ENCODE measurements at regions not wholly inside any gene's neighbourhood (a gene's known extent, or its start where the extent isn't known, plus 50 kb on each side); places are given as distances from the start of the nearest gene placed in this dataset.
A peak's percentile ranks its signal among the peaks of the same experiment; 100 is the strongest.

DNA sequence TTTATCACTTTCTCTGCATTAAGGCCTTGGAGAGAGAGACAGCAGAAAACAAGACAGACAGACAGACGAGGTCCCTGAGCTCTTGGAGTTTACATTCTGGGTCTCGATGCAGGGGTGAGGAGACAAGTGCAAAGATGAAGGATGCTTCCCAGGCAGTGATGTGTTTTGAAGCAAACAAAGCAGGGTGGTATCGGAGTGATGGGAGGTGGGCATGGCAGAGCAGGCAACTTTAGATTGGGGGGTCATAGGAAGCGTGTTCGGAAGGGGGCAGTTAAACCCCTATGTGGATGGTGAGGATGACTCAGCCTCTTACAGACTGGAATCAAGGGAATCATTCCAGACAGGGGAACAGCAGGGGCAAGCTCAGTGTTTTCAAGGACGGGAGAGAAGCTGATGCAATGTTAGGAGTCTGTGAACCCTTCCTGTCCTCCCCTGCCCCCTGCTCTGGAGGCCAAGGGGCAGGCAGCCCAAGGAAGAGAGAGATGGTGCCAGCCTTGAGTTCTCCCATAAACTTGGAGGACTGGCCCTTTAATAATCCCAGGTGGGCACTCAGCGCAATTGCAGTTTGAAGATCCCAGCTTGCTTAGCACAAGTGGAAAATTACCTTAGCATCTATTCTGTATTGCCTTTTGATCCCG lies 180.2 kb downstream of the CHST1 start:
- Mint-ChIP-seq H3K36me3 (ENCODE audit: low read depth) (no peaks in the 10 kb centered on the region), H3K4me1 (peaks cover 30% of the 10 kb centered on the region), H3K27ac (no peak overlapping the region), H3K9me3 (no peaks in the 10 kb centered on the region), H3K27me3 (ENCODE audit: low read depth, poor library complexity) (peaks cover 22% of the 10 kb centered on the region), H3K4me3 (no peak overlapping the region)
- TF ChIP-seq, protein P1, sequence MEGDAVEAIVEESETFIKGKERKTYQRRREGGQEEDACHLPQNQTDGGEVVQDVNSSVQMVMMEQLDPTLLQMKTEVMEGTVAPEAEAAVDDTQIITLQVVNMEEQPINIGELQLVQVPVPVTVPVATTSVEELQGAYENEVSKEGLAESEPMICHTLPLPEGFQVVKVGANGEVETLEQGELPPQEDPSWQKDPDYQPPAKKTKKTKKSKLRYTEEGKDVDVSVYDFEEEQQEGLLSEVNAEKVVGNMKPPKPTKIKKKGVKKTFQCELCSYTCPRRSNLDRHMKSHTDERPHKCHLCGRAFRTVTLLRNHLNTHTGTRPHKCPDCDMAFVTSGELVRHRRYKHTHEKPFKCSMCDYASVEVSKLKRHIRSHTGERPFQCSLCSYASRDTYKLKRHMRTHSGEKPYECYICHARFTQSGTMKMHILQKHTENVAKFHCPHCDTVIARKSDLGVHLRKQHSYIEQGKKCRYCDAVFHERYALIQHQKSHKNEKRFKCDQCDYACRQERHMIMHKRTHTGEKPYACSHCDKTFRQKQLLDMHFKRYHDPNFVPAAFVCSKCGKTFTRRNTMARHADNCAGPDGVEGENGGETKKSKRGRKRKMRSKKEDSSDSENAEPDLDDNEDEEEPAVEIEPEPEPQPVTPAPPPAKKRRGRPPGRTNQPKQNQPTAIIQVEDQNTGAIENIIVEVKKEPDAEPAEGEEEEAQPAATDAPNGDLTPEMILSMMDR (IDR thresholded peaks at IDR 0.05), result no peak
- DNase-seq, result no peak

DNA sequence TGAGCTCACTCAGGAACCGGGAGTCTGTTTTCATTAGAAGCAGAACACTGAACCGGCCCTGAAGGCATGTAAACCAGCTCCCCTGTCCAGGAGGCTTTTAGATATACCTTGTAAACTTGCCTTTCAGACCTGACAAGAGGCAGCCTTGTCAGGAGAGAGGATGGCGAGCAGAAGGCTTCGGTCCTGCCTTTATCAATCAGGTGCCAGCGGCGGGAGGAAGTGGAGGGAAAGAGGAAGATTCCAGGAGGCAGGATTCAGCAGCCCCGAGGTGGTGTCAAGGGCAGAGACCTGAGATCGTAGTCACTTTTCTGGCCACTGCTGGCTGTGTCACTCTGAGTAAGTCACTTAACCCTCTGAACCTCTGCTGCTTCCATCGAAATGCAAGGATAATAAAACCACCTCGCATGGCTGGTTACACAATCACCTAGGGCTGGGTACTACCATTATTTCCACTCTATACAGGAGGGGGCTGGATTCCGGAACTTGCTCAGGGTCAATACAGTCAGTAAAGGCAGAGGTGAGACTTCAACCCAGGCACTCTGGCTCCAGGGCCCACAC lies 181.0 kb downstream of the CHST1 start:
- Mint-ChIP-seq H3K27me3 (ENCODE audit: low read depth, poor library complexity) (peaks cover 27% of the 10 kb centered on the region), H3K4me1 (peaks cover 30% of the 10 kb centered on the region), H3K9me3 (no peaks in the 10 kb centered on the region), H3K4me3 (no peak overlapping the region), H3K36me3 (ENCODE audit: low read depth) (no peaks in the 10 kb centered on the region), H3K27ac (peak overlapping the region; percentile 13)
- DNase-seq, result no peak
- TF ChIP-seq, protein P1 (IDR thresholded peaks at IDR 0.05), result no peak

DNA sequence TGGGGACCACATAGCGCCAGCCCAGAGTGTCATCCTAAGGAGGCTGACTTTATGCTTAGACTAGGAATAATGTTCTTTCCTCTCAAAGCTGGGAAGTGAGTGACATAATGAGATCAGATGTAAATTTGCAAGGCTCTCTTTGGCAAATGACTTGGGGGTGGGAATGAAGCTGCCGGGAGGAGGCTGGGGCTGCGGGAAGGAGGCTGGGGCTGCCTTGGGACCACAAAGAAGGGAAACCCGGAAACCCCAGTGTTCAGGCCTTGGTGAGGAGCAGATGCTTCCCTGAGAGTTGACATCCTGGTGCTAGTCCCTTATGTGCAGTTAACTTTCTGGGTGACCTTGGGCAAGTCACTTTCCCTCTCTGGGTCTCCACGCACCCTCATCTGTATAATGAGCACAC lies 182.0 kb downstream of the CHST1 start:
- no peaks in the 10 kb centered on the region for H3K36me3 Mint-ChIP-seq (ENCODE audit: low read depth)
- H3K4me3 Mint-ChIP-seq, result no peak overlapping the region
- H3K4me1 Mint-ChIP-seq, result peaks cover 30% of the 10 kb centered on the region
- H3K27ac Mint-ChIP-seq, result no peak overlapping the region
- DNase-seq, result no peak
- TF ChIP-seq, protein P1 (IDR thresholded peaks at IDR 0.05), result no peak
- H3K27me3 Mint-ChIP-seq (ENCODE audit: low read depth, poor library complexity), result peaks cover 33% of the 10 kb centered on the region
- no peaks in the 10 kb centered on the region for H3K9me3 Mint-ChIP-seq

DNA sequence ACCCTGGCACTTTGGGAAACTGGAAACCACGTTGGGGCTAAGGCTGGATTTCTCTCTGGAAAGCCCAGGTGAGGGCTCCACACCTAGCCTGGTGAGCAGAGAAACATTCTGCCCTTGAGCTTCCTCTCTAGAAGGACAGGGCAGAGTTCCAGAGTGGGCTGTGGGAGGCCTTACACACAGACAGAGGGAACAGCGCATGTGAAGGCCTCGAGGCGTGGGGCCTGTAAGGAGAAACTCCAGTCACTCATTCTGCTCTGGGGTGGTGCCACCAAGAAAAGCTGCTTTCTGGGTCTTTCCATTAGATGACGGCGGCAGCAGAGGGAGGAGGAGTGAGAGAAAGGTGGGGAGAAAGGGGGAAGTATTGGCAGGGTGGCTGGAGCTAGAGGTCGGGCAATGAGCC lies 183.1 kb downstream of the CHST1 start:
- peaks cover 30% of the 10 kb centered on the region for H3K4me1 Mint-ChIP-seq

DNA sequence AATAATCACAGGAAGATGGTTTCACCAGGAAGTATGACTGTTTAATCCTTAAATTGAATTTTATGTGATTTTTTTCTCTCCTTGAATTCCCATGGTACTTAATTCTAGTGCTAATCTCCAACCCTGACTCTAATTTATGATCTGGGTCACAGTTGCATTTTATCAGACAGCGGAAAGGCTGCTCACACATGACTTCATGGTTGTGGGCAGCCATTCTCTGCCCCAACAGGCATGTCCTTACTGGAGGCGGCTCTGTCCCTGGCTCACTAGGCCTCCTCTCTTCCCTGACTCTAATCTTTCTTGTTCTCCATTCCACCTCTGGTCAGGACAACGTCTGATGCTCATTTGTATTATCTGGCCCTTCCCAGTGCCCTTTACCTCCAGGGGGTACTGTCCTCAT lies 184.4 kb downstream of the CHST1 start:
- Mint-ChIP-seq H3K4me1 (peaks cover 30% of the 10 kb centered on the region), H3K4me3 (no peak overlapping the region), H3K9me3 (no peaks in the 10 kb centered on the region), H3K36me3 (ENCODE audit: low read depth) (no peaks in the 10 kb centered on the region), H3K27ac (no peak overlapping the region), H3K27me3 (ENCODE audit: low read depth, poor library complexity) (peaks cover 44% of the 10 kb centered on the region)
- no peak for DNase-seq
- TF ChIP-seq, protein P1 (IDR thresholded peaks at IDR 0.05), result no peak

More for the DNA sequence above, 183.1 kb downstream of the CHST1 start:
- DNase-seq, result no peak
- TF ChIP-seq, protein P1 (IDR thresholded peaks at IDR 0.05), result no peak
- Mint-ChIP-seq H3K4me3 (no peak overlapping the region), H3K36me3 (ENCODE audit: low read depth) (no peaks in the 10 kb centered on the region), H3K27me3 (ENCODE audit: low read depth, poor library complexity) (peaks cover 41% of the 10 kb centered on the region), H3K9me3 (no peaks in the 10 kb centered on the region), H3K27ac (no peak overlapping the region)

DNA sequence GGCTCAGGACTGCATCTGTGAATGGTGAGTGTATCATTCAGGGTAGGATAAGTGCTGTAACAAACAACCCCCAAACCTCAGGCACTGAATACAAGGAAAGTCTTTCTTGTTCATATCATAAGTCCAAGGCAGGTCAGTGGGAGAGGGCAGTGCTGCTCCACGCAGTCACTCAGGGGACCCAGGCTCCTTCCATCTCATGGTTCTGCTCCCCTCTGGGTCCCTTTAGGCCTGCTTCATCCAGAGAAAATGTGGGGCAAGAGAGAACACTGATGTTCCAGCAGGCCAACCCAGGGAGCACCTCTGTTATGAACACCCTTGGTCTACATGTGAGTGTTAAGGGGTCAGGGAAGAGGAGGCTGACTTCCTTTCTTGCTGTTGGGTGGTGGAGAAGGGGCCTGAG lies 187.8 kb downstream of the CHST1 start:
- no peaks in the 10 kb centered on the region for H3K9me3 Mint-ChIP-seq
- H3K4me1 Mint-ChIP-seq, result peaks cover 29% of the 10 kb centered on the region
- H3K27me3 Mint-ChIP-seq (ENCODE audit: low read depth, poor library complexity), result peaks cover 37% of the 10 kb centered on the region
- H3K36me3 Mint-ChIP-seq (ENCODE audit: low read depth), result no peaks in the 10 kb centered on the region
- H3K27ac Mint-ChIP-seq, result no peak overlapping the region
- no peak for DNase-seq
- H3K4me3 Mint-ChIP-seq, result no peak overlapping the region
- TF ChIP-seq, protein P1 (IDR thresholded peaks at IDR 0.05), result no peak

Data from nephron progenitor cell (in vitro differentiated cells).